ENCODE measurements at regions not wholly inside any gene's neighbourhood (a gene's known extent, or its start where the extent isn't known, plus 50 kb on each side); places are given as distances from the start of the nearest gene placed in this dataset.
"Not testable (repeated sequence)": the region's sequence is repeated elsewhere in the genome, so short reads cannot be mapped to it uniquely, and the experiment has no call there.

DNA sequence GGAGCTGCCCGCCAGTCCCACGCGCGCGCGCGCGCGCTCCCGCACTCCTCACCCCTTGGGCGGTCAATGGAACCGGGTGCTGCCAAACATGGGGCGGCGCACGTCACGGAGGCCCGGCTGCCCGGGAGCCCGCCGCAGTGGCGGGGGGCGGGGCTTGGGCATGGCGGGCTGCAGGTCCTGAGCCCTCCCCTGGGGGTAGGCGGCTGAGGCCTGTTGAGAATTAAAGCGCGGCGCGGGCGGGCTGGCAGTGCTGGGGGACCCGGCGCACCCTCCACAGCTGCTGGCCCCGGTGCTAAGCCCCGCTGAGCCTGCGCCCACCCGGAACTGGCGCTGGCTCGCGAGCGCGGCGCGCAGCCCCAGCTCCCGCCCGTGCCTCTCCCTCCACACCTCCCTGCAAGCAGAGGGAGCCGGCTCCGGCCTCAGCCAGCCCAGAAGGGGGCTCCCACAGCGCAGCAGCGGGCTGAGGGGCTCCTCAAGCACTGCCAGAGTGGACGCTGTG, 634.2 kb downstream of the ANKRD7 start:
- TF ChIP-seq POLR2A (IDR thresholded peaks at IDR 0.05) (no peak), POLR2AphosphoS5 (IDR thresholded peaks at IDR 0.05) (no peak)
- TF ChIP-seq, protein P1, sequence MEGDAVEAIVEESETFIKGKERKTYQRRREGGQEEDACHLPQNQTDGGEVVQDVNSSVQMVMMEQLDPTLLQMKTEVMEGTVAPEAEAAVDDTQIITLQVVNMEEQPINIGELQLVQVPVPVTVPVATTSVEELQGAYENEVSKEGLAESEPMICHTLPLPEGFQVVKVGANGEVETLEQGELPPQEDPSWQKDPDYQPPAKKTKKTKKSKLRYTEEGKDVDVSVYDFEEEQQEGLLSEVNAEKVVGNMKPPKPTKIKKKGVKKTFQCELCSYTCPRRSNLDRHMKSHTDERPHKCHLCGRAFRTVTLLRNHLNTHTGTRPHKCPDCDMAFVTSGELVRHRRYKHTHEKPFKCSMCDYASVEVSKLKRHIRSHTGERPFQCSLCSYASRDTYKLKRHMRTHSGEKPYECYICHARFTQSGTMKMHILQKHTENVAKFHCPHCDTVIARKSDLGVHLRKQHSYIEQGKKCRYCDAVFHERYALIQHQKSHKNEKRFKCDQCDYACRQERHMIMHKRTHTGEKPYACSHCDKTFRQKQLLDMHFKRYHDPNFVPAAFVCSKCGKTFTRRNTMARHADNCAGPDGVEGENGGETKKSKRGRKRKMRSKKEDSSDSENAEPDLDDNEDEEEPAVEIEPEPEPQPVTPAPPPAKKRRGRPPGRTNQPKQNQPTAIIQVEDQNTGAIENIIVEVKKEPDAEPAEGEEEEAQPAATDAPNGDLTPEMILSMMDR (IDR thresholded peaks at IDR 0.05) = no peak
- Histone ChIP-seq H3K4me1 (replicated peaks) (no peaks in the 10 kb centered on the region), H3K4me3 (peak overlapping the region in 1 of 2 donors; percentile 13), H3K27me3 (replicated peaks; ENCODE audit: insufficient read depth) (no peaks in the 10 kb centered on the region), H3K27ac (no peak overlapping the region), H3K9me3 (no peaks in the 10 kb centered on the region), H3K36me3 (no peaks in the 10 kb centered on the region)
- WGBS = 88% methylated on average over 42 of the region's 49 CpGs
- intact Hi-C loops (cut with DNase I) = no loop called here
- no peak for DNase-seq (ENCODE audit: low spot score)

DNA sequence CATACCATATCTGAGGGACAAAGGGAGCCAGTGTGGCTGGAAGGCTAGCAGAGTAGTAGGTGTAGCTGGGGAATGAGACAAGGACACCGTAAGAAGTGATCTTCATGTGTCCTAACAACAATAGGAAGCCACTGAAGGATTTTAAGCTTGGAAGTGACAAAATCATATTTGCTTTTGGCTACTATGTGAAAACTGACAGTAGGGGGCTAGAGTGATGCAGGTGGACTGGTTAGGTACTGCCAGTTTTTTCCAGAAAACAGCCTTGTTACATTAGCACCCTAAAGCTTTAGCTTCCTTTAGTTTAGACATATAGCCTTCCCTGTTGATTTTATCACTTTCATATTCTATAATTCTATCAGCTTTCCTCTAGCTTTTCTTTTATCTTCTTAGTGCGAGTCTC, 637.1 kb downstream of the ANKRD7 start:
- no peak for DNase-seq (ENCODE audit: low spot score)
- intact Hi-C loops (cut with DNase I) = no loop called here
- no peak for TF ChIP-seq POLR2AphosphoS5 (IDR thresholded peaks at IDR 0.05)
- TF ChIP-seq POLR2A (IDR thresholded peaks at IDR 0.05) = no peak
- TF ChIP-seq, protein P1 (IDR thresholded peaks at IDR 0.05) = no peak
- Histone ChIP-seq H3K4me3 (no peak overlapping the region), H3K4me1 (replicated peaks) (no peaks in the 10 kb centered on the region), H3K36me3 (no peaks in the 10 kb centered on the region), H3K9me3 (no peaks in the 10 kb centered on the region), H3K27ac (no peak overlapping the region), H3K27me3 (replicated peaks; ENCODE audit: insufficient read depth) (no peaks in the 10 kb centered on the region)
- 84% methylated on average over 2 of the region's 2 CpGs for WGBS

DNA sequence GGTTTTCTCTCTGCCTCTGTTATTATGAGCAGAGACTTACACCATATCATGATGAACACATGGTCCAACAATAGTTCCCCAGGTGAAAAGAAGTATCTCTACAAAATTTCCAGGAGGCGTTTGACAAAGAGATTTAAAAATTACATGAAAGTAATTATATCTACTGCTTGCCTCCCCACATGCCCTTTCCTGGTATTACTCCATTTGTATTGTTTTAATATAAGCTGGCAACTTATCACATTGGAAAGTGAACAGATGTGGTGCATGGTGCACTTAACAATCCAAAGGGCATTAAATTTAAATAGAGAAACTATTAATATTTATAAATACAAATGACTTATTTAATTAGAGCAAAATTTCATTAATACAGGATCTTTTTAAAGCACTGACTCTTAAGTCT, 638.2 kb downstream of the ANKRD7 start:
- H3K4me3 ChIP-seq = no peak overlapping the region
- H3K36me3 ChIP-seq = no peaks in the 10 kb centered on the region
- intact Hi-C loops (cut with DNase I) = no loop called here
- no peak for DNase-seq (ENCODE audit: low spot score)
- WGBS = 79% methylated on average over 1 of the region's 1 CpG
- TF ChIP-seq POLR2AphosphoS5 (IDR thresholded peaks at IDR 0.05) (no peak), POLR2A (IDR thresholded peaks at IDR 0.05) (no peak)
- TF ChIP-seq, protein P1 (IDR thresholded peaks at IDR 0.05) = no peak
- H3K27me3 ChIP-seq (replicated peaks; ENCODE audit: insufficient read depth) = no peaks in the 10 kb centered on the region
- H3K4me1 ChIP-seq (replicated peaks) = no peaks in the 10 kb centered on the region
- no peaks in the 10 kb centered on the region for H3K9me3 ChIP-seq
- H3K27ac ChIP-seq = no peak overlapping the region

DNA sequence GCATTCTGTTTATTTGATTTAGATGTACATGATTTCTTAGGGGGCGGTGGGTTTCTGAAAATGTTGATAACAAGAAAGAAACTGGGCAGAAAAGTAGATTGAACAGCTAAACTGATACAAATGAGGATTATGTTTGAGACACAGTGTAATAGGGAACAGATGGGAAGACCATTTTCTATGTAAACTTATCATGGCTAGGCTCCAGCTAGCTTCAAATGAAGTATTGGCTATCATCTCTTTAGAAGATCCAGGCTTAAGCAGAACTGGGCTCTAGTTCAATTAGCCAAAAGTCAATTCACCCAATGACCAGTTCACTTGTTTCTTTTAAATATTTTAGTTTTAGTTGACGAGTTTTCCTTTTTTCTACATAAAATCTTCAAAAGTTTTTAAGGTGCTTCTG, 639.5 kb downstream of the ANKRD7 start:
- no peak overlapping the region for H3K4me3 ChIP-seq
- TF ChIP-seq, protein P1 (IDR thresholded peaks at IDR 0.05) = no peak
- TF ChIP-seq POLR2AphosphoS5 (IDR thresholded peaks at IDR 0.05) (no peak), POLR2A (IDR thresholded peaks at IDR 0.05) (no peak)
- H3K27ac ChIP-seq = no peak overlapping the region
- H3K27me3 ChIP-seq (replicated peaks; ENCODE audit: insufficient read depth) = no peaks in the 10 kb centered on the region
- DNase-seq (ENCODE audit: low spot score) = no peak
- H3K4me1 ChIP-seq (replicated peaks) = no peaks in the 10 kb centered on the region
- intact Hi-C loops (cut with DNase I) = no loop called here
- WGBS = 72% methylated on average over 2 of the region's 2 CpGs
- no peaks in the 10 kb centered on the region for H3K36me3 ChIP-seq
- no peaks in the 10 kb centered on the region for H3K9me3 ChIP-seq

DNA sequence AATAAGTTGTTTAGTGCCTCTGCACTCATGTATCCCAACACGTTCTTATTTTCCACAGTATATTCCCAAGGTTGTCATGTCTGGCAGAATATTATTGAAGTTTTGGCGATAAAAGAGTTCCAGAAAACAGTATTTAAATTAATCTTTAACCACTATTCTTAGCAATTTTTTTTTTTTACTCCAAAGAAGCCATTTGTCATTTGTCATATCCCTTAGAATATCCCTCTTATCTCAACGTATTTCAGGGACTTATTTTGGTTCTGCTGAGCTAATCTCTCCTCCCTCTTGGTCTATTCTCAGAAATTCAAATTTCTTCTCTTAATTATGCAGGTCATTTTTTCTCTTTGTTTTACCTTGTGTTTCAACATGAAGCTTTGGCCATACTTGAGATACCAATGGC, 643.4 kb downstream of the ANKRD7 start:
- no peaks in the 10 kb centered on the region for H3K9me3 ChIP-seq
- no peaks in the 10 kb centered on the region for H3K27me3 ChIP-seq (replicated peaks; ENCODE audit: insufficient read depth)
- H3K4me3 ChIP-seq = no peak overlapping the region
- TF ChIP-seq POLR2A (IDR thresholded peaks at IDR 0.05) (no peak), POLR2AphosphoS5 (IDR thresholded peaks at IDR 0.05) (no peak)
- TF ChIP-seq, protein P1 (IDR thresholded peaks at IDR 0.05) = no peak
- intact Hi-C loops (cut with DNase I) = no loop called here
- H3K4me1 ChIP-seq (replicated peaks) = no peaks in the 10 kb centered on the region
- WGBS = 82% methylated on average over 3 of the region's 3 CpGs
- no peak for DNase-seq (ENCODE audit: low spot score)
- H3K36me3 ChIP-seq = no peaks in the 10 kb centered on the region
- H3K27ac ChIP-seq = no peak overlapping the region

DNA sequence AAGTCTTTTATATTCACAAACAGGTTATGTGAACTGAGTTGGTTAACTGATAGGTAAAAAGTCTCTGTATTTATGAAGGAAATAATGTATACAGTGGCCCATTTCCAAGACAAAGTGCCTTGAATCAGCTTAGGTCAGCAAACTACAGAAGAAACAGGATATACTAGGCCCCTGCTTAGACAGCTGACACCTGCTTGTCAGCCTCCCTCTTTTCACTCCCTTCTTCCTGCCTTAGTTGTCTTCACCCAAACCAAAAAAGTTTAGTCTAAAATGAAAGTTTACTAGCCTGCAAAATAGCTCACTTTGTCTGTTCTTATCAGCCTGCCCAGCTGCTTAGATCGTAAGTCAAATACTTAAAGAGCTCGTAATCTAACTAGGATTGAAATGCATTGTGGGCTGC, 644.6 kb downstream of the ANKRD7 start:
- 45% methylated on average over 2 of the region's 2 CpGs for WGBS
- H3K27ac ChIP-seq; intact Hi-C loops (cut with DNase I); H3K4me1 ChIP-seq (replicated peaks); H3K9me3 ChIP-seq; DNase-seq (ENCODE audit: low spot score); H3K4me3 ChIP-seq; H3K27me3 ChIP-seq (replicated peaks; ENCODE audit: insufficient read depth); H3K36me3 ChIP-seq: not testable (repeated sequence)
